ENCODE measurements at regions not wholly inside any gene's neighbourhood (a gene's known extent, or its start where the extent isn't known, plus 50 kb on each side); places are given as distances from the start of the nearest gene placed in this dataset.
A peak's percentile ranks its signal among the peaks of the same experiment; 100 is the strongest.

DNA sequence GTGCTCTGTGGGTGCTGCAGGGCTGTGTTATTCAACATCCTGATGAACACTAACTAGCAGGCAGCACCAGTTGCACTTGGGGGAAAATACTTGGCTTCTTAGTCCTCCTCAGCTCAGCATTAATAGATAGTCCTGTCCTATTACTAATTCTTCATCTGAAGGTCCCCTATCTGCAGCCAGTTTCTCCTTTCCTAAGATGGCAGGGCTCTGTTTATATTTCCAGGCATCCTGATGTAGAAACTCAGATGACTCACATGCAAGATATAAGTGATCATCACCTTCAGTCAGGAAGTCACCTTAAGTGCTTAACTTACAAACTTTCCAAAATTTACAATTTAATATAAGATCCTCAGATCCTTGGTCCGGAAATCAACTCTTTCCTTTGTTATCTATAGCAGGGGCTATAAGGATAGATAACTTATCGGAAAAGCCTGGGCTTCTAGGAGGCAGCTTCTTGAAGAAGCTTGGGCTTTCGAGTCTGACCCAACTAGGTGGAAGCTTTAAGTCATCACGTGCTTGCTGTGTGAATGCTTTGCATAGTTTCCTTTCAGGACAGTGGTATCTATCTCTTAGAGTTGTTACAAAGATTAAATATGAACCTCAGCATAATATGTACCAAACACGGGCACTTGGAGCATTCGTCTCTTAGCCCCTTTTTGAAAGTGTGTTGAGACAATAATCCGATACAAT, 181.0 kb upstream of the GRIP1 start:
- no peak for DNase-seq

- DNase-seq = peak; percentile 80
Measured at GRCh38 chr12:66860752-66861750, 182.2 kb upstream of the GRIP1 start.

GRCh38 chr12:66862356-66862985, 183.6 kb upstream of the GRIP1 start:
- no peak for DNase-seq

GRCh38 chr12:66863276-66863675, 184.4 kb upstream of the GRIP1 start:
- DNase-seq = no peak

DNA sequence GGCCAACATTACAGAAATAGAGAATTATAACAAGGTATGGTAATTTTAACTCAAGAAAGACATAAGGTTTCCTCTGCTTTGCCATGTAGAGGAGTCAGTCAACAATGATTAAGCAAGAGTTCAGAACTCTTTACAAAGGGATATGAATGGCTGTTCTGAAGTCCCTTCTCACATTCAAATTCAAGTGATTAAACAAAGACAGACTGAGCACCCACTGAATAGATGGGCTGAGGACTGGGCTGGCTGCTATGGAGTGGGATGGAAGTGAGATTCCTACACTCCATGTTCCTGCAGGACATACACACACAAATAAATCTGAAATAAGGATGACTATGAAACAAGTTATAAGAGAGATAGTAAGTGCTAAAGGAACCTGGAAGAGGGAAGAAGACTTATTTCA, 199.0 kb upstream of the GRIP1 start:
- no peak for DNase-seq

DNA sequence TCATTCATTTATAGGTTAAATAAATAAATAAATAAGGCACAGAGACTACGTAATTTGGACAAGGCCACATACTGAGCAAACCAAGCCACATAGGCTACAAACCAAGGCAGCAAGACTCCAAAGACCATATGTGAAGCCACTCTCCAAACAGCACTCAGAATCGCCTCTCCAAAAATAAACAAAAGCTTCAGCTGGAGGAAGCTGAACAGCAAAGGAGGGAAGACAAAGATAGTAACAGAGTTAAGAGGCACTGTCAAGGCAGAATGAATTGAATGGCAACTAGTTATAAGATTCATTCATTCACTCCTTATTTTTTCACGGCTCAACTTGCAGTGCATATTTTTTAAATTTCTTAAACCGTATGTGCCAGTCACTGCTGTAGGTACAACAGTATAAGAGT, 200.5 kb upstream of the GRIP1 start:
- DNase-seq = no peak

DNA sequence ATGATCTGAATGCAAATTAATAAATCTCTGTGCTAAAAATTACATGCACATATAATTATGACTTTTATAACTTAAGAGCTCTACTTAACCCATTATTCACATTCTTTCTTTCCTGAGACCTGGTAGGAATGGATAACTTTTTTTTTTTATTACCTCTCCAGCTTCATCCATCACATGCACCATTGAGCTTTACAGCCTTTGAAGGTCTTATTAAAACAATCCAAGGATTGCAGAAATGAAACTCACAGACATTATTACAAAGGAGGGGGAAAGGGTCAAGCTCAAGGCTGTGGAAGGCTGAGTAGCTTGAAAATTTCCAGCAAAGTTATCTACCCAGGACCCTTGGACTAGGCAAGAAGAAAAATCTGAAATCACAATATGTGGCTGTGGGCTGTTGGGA, 202.5 kb upstream of the GRIP1 start:
- DNase-seq = no peak

- DNase-seq = no peak
Measured at GRCh38 chr12:66884091-66884490, 205.2 kb upstream of the GRIP1 start.

- DNase-seq = peak; percentile 7
Measured at GRCh38 chr12:66885115-66885875, 206.4 kb upstream of the GRIP1 start.

DNA sequence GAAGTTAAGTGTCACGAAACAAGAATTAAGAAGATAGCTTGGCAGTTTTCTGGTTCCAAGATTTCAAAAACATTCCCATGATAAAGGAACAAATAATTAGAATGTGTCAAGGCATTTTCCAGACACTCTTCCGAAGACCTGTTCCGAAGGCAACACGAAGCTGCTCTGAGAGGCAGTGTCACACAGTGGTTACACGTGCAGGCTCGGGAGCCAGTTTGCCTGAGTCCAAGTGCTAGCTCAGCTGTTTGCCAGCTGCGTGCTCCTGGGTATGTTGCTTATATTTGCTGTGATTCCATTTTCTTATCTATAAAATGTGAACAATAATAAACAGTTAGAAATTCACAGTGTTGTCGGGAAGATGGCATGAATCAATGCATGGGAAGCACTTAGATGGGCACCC, 217.9 kb upstream of the GRIP1 start:
- DNase-seq = no peak

DNA sequence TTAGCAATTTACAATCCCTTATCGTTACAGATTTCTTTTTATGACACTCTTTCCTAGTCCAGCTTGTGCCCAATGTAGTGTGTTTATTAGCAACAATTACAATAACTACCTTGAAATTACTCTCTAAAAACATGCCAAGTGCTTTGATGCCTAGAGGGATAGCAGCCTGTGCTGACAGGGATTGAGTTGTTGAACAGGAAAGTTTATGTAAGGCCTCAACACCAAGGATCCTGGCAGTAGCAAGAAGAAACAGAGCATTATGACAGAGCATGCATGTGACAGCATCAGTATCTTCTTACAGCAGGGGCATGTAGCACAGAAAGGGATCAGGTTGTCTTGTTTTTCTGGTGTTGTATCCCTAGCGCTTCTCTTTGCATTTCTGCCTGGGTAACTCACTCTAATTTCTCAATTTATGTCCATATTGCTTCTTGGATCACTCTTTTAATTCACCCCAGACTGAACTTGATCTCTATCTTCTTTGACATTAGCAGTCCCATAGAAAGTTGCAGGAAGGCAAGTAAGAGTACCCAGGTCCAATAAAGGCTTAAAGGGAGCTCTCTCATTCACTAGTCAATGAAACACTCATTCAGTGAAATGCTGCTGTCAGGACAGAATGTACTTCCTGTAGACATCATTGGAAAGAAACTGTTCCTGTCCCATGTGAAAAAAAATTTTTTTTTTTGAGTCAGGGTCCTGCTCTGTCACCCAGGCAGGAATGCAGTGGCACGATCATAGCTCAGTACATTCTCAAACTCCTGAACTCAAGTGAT, 220.0 kb upstream of the GRIP1 start:
- no peak for DNase-seq

GRCh38 chr12:66899588-66899987, 220.7 kb upstream of the GRIP1 start:
- DNase-seq = no peak

GRCh38 chr12:66900616-66901015, 221.7 kb upstream of the GRIP1 start:
- DNase-seq = no peak

DNA sequence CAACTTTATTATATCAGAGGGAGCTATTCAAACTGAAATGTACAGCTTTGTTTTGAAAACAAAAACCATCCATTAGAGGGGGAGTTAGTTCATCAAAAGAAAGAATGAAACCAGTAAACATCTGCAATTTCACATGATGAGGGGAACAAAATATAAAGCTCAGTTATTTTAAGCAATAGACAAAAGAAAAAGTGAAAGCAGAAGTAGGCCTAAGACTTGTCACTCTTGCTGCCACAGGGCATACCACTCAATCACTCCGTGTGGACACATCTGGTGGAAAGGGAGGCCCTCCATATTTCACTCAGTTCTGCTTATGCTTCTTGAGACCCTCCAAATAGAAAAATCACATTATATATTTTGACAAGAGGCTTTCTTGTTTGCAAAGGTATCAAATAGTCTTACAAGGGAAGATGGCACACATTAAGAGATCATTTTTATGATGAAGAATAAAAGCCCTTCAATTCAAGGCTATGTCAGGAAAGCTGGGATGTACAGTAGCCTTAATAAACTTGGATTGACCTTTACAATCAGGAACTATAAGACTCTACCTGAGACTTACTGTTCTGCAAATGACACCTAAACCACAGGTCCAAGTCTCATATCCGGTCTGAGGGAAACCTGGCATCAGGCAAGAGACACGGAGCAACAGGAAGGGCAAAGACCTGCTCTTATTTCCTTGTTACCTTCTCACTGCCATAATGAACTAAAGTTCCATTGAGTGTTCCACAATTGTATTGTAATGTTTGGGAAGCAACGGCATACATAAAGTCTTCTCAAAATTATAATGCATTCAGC, 222.5 kb upstream of the GRIP1 start:
- peak; percentile 38 for DNase-seq

- no peak for DNase-seq
Measured at GRCh38 chr12:66902020-66902419, 223.1 kb upstream of the GRIP1 start.

GRCh38 chr12:66903782-66904396, 225.0 kb upstream of the GRIP1 start:
- peak; percentile 24 for DNase-seq

DNA sequence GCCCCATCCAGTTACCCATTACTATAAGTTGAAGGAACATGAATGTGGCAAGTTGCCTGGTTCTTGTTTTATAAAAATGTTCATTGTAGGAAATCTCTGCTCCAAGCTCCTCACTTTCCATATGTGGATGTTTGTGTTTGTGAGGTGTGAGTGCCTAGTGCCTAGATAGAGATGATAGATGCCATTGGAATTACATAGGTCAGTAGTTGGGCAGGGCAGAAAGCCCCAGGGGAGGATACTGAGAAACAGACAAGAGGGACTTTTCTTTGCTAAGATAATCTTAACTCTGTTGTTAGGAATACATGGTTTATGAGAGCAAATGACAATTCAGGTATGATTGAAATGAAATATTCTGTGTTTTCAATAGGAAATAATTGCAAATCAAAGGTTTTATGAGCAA, 226.3 kb upstream of the GRIP1 start:
- DNase-seq = no peak

DNA sequence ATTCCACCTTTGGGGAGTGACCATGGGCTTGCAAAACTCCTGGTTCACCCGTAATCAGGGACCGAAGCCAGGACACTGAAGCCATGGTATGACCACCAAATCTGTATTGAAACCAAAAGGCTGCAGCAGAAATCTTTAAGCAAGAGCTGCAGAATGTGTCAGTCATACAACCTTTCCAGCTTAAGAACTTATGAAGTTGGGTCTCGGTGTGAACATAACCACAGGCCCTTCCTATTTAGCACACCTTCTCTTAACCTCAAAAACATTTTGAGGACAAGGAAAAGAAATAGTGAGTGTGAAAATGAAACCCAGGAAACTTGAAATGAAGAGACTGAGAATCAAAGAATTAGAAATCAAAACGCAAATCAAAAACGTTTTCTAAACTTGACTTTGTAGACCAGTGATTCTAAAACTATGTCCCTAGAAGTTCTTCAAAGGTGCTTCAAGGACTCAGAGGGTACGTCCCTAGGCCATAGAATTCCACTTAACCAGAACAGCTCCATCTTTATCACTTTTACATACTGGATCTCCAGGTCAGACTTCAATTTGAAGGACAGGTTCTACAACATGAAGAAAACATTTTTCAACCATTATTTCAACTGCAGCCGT, 231.6 kb upstream of the GRIP1 start:
- no peak for DNase-seq

GRCh38 chr12:66915306-66915904, 236.5 kb upstream of the GRIP1 start:
- DNase-seq = no peak

- no peak for DNase-seq
Measured at GRCh38 chr12:66916189-66916588, 237.3 kb upstream of the GRIP1 start.

Measured in hematopoietic multipotent progenitor cell treated with erythropoietin and hydrocortisone succinate and interleukin-3 and kit ligand, for 4 days (in vitro differentiated cells).